Activated CD8-positive, alpha-beta memory T cell treated with anti-CD3 and anti-CD28 coated beads for 1 hour (primary cell): ENCODE measurements at regions not wholly inside any gene's neighbourhood (a gene's known extent, or its start where the extent isn't known, plus 50 kb on each side); places are given as distances from the start of the nearest gene placed in this dataset.
"Not testable (repeated sequence)": the region's sequence is repeated elsewhere in the genome, so short reads cannot be mapped to it uniquely, and the experiment has no call there.

Source experiments
- DNase-seq, 2 donors: peaks; one replicate each; pipeline ENCODE4 v3.0.0-alpha.2; 2020; ENCODE audit warnings: low read depth in 1 of 2; ENCODE audit errors: extremely low read depth in 1 of 2

DNA sequence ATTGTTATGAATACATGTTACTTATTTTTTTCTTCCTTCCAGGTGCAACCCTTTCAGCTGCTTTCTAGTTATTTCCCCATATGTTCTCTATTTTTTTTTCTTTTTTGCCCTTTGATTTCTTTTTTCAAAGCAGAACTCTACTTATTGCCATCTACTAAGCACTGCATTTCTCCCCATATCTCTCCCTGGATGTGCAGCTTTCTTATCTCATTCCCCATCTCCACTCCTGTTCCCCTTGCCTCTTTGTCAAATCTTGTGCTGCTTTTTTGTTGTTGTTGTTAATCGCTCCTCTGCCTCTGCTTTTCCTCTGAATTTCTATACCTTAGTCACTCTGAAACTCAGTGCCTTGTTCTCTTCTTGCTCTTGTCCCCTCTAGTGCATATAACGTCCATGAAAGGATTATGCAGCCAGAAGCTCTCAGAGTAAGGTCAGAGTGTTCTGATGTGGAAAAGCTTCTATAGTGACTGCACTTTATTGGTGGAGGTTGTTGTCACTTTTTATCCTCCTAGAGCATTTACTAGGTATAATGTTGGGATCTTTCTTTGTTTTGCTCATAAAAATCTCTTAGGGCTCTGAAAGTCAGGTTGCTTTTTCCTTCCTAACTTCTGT lies 51.1 kb upstream of the JADE1 start:
- DNase-seq: no peak

DNA sequence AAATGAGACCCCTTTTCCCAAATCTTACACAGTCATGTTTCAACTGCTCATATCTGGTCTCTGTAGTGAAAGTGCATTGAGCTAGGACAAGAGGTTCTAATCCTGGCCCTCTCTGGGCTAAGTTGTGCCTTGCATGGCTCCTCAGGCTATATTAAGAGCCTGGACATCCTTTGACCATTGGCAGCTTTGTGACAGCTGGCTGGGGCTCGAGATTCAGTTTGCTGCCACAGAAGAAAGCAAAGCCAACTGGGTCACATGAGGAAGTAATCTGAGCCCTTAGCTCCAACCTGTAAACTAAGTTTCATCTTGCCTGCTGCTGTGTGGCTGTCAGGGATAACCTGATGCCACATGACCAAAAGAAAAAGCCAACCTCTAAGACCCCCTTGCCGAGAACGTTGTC lies 51.8 kb upstream of the JADE1 start:
- DNase-seq: no peak

DNA sequence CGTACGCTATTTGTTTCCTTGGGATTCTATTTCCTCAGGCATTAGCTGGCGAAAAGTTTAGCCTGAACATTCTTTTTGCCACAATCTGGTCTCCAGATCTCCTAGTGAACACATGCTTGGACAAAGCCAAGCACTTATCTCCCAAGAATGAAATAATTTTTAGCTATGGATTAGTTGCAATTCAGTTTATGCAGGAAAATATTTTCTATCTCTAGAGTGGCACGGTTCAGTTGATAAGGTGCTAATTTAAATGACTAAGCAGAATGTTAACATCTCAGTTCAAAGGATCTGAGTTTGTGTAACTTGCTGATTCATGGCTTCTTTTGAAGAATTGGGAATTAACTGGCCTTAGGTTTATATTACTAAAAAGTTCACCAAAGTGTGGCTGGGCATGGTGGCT lies 58.1 kb upstream of the JADE1 start:
- no peak for DNase-seq

DNA sequence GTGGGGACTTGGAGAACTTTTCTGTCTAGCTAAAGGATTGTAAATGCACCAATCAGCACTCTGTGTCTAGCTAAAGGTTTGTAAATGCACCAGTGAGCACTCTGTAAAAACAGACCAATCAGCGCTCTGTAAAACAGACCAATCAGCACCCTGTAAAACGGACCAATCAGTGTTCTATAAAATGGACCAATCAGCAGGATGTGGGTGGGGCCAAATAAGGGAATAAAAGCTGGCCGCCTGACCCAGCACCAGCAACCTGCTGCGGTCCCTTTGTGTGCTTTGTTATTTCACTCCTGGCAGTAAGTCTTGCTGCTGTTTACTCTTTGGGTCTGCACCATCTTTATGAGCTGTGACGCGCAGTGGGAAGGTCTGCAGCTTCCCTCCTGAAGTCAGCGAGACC lies 67.8 kb upstream of the JADE1 start:
- not testable (repeated sequence) for DNase-seq

DNA sequence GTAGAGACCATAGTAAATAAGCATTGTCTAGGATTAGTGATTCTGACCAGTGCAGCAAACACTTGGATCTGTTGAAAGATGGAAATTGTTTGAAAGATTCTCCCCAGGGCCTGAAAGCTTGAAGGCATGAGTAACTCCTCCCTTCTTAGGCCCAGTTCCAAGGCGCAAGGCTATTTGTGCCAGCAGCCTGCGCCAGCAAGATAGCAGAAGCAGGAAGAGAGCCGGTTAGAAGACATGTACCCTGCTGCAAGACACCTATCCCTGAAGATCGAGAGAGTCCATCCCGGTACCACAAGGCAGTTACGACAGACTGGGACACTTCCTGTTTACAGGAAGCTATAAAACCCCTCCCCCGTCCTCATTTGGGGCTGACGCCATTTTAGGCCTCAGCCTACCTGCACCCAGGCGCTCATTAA lies 72.4 kb upstream of the JADE1 start:
- no peak for DNase-seq

DNA sequence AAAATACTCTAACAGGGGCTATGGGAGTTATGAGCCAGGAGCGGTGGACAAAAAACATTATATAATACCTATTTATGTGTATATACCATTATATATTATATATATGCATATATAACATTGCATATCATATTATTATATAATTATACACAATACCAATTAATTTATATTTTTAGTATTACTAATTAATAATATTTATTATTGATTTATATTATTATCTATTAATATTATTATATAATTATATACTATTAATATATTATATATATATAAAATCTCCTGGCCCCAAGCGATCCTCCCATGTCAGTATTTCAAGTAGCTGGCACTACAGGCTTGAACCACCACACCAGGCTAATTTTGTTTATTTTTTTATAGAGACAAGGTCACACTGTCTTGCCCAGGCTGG lies 73.8 kb upstream of the JADE1 start:
- DNase-seq: no peak

DNA sequence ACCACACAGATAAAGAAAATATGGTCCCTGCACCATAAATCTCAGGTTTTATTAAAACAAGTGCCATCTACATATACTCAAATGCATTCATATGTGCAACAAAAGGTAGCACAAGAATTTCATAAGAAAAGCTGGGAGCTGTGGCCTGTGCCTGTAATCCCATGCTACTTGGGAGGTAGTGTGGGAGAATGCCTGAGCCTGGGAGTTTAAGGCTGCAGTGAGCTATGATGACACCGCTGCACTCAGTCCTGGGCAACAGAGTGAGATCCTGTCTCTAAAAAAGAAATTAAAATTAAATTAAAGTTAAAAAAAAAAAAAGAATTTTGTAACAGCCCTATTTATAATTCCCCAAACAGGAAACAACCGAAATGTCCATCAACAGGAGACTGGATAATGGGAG lies 81.3 kb upstream of the JADE1 start:
- DNase-seq: no peak

DNA sequence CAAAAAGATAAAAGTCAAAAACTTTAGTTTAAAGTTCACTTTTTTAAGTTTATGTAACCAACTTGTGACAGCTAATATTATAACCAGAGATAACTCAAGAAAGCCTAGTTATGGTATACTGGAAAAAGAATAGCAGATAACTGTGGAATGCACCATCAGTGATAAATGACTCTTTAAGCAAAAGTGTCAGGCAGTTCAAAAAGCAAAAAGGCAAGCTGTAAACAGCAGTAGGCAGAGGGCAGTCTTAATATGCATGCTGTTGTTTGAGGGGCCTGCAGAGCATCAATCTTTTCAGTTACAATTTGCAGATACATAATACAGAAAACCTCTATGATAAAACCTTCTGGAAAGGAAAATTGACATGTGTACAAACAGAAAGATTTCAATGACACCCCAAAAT lies 81.8 kb upstream of the JADE1 start:
- DNase-seq: no peak

DNA sequence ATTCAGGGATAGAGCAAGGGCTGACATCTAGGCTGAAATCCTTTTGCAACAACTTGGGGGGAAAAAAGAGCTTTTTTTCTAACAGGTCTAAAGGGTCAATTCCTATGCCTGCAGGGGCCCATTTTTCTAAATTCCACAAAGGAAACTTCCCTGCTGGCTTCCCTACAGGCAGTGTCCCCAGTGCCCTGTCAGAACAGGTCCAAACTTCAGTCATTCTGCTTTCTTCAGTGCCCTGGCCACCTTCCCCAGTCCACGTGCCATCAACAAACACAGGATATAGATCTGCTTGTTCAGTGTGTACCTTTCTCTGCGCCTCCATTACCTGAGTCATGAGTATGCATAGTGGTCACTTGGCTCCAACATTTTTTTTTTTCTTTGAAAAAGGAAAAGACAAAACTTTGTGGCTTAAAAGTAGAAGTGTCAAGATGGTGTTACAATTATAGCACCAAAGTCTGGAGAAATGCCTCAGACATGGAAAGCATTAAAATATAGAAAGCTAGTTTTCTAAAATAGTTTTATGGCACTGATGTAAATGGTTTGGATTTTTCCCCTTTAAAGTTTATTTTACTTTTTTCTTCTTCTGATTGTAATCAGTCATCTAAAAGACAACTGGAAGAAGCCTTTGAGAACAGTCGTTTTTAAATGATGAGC lies 84.0 kb upstream of the JADE1 start:
- no peak for DNase-seq

DNA sequence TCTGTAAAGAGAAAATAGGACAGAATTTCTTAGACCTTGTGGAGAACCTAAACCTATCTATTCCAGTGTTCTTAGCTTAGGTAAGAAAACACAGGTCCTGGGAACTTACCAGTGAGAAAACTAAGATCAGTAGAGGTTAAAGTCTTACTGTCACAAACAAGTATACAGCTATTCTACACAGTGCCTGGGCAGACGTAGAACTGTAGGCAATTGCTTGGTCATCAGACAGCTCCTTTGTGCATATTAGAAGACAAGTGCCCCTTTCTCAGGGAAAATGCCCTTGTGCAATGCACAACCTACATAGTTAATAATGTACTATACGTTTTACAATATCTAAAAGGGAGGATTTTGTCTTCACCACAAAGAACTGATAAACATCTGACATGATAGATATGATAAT lies 86.6 kb upstream of the JADE1 start:
- no peak for DNase-seq

DNA sequence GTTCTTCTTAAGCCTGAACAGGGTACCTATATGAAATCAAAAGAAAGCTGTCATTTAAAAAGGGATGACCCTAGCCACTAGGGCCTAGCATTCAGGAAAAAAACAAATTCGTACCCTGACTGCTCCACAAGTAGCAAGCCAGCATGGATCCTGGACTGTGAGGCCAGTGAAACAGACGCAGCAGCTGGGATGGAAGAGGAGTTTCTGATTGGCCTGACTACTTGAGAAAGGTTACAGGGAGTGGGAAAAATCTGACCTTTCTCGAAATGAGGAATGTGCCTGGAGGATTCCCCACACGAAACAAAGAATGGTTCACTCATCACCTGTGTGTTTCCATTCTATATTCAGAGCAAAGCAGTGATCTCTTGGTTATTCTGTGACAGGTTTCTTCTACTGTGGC lies 87.6 kb upstream of the JADE1 start:
- DNase-seq: no peak

DNA sequence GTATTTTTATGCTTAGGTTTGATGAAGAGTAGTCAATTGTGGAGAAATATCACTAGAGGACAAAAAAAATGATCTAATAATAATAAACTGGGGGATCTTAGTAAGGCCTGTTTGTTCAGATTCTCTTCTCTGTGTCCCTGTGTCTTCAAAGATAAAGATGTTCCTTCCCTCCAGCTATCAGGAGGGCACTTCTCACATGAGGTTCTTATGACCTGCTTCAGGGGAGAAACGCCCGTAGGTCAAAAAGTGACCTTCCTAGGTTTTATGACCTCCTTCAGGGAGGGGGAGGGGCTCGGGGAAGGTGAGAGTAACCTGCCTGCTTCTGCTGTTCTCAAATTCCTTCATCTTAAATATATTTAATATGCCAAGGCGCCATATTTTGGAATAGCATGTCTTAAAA lies 89.2 kb upstream of the JADE1 start:
- DNase-seq: no peak

DNA sequence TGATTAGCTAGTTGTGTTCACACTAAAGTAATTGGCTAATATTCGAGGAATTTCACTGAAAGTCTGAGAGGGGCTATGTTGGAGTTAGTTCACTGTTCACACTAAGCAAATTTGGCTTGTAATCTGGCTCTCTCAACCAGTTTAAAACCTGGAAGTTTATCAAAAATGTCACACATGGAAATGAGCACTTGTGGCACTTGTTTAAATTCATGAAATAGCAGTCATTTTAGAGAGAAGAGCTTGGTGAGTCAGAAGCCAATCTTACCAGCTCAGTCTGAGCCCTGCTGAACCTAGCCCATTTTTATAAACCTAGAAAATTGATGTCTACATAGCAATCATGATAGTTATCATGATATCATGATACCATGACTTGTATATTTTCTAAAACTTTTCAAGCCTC lies 90.7 kb upstream of the JADE1 start:
- DNase-seq: no peak

DNA sequence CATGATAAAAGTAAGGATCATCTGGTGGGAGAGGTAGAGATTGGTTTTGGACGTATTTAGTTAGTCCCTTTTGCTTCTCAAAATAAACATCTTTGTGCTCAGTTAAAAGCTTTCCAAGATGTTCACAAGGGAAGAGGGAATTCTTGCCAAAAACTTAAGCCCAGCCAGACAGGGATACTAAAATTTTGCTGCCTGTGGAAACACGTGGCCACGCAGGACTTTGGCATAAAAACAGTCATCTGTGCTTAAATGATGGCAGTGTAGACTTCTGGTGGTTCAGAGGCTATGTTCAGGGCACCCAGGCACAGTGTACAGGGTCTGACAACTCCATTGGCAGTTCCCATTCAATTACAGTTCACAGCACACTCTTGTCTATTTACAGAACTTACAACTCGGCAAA lies 93.2 kb upstream of the JADE1 start:
- no peak for DNase-seq

DNA sequence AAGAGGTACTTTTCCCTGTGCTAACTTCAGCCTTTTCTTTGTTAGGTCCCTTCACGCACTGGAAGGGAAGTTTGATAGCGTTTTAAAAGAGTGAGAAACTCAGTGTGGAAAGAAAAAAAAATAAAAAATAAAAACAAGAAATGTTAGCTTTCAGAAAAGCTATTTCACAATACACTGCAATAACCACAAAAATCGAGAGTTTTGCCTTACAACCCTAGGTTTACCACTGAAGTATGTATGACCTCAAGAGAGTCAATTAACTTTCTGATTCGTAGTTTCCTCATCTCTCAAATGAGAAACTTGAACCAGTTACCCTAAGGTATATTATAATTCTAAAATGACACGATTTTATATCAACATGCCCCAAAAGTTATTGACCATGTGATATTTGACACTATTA lies 93.9 kb upstream of the JADE1 start:
- no peak for DNase-seq

DNA sequence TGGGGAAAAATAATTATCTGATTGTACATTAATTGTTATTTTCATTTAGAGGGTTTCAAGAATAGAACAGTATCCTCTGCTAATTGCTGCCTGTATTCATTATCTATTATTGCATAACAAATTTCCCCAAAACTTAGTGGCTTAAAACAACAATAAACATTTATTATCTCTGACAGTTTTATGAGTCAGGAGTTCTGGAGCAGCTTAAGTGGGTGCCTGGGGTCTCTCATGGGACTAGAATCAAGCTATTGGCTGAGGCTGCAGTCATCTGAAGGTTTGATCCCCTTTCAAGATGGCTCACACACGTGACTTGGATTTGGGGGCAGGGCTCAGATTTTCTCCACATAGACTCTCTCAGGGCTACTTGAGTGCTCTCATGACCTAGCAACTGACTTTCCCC lies 98.1 kb upstream of the JADE1 start:
- DNase-seq: no peak

DNA sequence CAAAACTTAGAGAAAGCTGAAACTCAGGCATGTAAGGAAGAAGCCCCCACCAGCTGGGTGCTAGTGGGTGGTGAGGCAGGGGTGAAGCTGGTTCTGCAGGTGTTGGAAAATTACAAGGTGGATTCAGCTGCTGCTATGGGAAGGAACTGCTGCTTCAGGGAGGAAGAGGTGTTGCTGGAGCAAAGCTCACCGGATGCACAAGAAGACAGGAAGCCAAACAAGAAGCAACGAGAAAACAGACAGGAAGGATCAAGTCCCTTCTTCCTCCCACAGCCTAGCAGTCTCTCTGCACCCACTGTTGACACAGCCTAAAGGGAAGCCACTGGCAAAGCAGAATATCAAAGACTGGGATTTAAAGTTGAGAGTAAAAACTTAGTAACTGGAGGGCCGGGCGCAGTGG lies 100.2 kb upstream of the JADE1 start:
- DNase-seq: no peak

DNA sequence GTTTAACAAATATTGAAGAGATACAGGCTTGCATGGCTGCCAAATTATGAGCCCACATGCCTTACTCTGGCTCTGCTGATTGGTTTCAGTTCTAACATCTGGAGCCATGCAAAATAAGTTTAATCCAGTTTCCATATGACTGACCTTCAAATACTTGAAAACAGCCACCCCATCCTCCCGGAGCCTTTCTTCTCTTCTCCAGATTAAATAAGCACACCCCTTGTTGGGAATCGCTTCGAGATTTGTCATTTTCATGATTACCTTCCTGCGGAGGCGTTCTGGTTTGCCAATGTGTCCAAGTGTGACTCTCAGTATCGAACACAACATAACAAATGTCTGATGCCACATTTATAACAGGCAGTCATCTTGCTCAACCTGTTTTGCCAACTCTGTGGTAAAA lies 101.6 kb upstream of the JADE1 start:
- DNase-seq: no peak

DNA sequence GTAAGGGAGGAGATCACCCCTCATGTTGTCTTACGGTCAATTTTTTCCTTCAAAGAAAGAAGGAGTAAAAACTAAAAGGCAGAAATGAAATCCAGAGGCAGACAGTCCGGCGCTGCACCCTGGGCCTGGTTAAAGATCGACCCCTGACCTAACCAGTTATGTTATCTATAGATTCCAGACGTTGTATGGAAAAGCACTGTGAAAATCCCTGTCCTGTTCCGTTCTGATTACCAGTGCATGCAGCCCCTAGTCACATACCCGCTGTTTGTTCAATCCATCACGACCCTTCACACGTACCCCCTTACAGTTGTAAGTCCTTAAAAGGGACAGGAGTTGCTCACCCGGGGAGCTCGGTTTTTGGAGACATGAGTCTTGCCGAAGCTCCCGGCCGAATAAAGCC lies 105.6 kb upstream of the JADE1 start:
- DNase-seq: no peak

DNA sequence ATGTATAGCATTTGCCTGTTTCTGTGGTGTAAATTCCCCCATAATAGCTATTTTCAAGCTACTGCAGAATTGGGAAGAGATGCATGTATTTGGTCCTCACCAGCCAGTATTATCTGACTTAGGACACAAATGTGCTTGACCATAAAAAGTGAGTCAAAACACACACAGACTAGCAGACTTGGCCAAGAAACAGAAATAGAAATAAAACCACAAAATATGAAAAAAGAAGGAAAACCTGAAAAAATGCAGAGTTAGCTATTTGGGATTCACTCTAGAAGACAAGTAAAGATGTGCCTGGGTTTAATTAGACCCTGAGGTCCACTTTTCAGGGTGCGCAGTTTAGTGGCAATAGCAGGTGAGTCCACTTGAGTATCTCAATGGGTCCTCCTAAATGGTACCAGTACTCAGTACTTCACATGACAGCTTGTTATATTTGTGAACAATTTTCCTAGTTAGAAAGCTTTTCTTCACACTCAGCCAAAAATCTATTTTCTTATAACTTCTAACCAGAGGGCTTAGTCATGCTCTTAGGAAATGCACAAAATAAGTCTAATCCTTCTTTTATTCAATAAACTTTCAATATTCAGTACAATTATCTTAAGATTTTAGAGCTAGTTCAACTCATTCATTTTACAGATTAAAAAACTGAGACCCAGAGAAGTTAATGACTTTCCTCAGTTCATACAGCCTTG lies 108.7 kb upstream of the JADE1 start:
- DNase-seq: no peak

DNA sequence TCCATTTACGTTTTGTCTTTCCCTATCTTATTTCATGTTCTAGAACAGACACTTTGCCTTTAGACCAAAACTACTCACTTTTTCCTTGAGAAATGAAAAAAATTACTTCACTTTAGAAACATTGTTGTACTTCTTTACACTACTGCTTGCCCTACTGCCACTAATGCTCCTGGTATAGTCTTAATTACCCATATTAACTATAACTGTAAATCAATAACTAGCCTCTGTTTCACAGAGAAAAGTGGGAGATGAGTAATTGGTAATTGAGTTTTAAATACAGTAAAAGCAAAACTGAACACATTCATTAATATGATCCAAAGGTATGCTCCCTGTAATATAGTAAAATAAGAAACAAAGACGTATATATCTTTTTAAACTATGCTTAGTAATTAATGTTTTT lies 111.1 kb upstream of the JADE1 start:
- DNase-seq: no peak

DNA sequence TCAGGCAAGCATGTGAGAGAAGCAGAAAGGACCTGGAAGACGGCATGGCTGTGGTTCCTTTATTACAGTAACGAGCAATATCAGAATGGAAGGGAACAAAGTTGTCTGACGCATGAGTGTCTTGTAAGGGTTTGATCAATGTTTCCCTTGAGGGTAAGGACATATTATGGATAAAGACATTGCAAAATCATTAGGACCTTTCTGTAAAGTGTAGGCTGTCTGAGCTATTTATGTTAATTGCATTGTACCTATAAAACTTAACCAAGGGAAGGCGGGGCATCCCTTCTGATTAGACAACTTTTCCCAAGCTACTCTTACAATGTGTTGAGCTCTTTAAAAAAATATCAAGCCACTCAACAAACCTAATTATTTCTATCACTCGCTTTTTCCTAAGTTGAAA lies 112.2 kb upstream of the JADE1 start:
- DNase-seq: no peak

DNA sequence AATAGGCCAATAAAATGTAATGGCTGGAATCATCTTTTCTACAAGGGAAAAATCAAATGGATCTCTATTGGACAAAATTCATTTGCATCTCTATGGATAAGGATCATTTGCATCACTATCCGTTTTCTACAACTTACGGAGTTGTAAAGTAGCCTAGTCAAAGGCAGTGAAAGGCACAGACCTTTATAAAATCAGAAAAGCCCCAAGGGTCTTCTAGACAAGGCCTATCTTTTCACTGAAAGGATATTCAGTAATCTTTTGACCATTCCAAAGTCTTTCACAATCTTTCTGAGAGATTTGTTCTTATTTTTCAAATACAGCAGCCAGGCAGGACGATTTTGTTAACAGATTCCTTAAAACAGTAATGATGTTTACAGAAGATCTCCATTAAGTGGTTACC lies 119.5 kb upstream of the JADE1 start:
- DNase-seq: no peak
